ENCODE measurements at regions not wholly inside any gene's neighbourhood (a gene's known extent, or its start where the extent isn't known, plus 50 kb on each side); places are given as distances from the start of the nearest gene placed in this dataset.

GRCh38 chr21:15354516-15354915 is 289.7 kb upstream of the NRIP1 start:
- no peak overlapping the region for H3K27ac Mint-ChIP-seq
- Histone ChIP-seq H3K9me3 (replicated peaks in 1 of 2; ENCODE audit: control insufficient read depth in 1 of 2, insufficient read depth in 1 of 2, low read length in 2 of 2) (no peaks in the 10 kb centered on the region), H4K20me1 (ENCODE audit: insufficient read depth, low read length) (no peaks in the 10 kb centered on the region), H3K4me1 (ENCODE audit: control insufficient read depth in 1 of 2, insufficient read depth in 2 of 2, low read length in 2 of 2) (no peaks in the 10 kb centered on the region), H3K27ac (ENCODE audit: low read depth in 1 of 2, low read length in 2 of 2) (no peak overlapping the region), H3K4me2 (replicated peaks; ENCODE audit: extremely low read depth, low read length, poor library complexity, severe bottlenecking) (no peak overlapping the region), H2AFZ (ENCODE audit: insufficient read depth, low read depth, low read length, poor library complexity, severe bottlenecking) (peak overlapping the region; percentile 10), H3K4me3 (replicated peaks in 1 of 3; ENCODE audit: low read depth in 2 of 3, low read length in 3 of 3) (no peak overlapping the region), H3K36me3 (replicated peaks in 1 of 2; ENCODE audit: control insufficient read depth in 1 of 2, insufficient read depth in 2 of 2, low read length in 2 of 2) (no peaks in the 10 kb centered on the region), H3K9ac (ENCODE audit: insufficient read depth, low read length, poor library complexity, severe bottlenecking) (no peak overlapping the region), H3K79me2 (ENCODE audit: insufficient read depth, low read length) (no peaks in the 10 kb centered on the region), H3K27me3 (ENCODE audit: control insufficient read depth in 2 of 2, insufficient read depth in 2 of 2, low read length in 2 of 2) (no peaks in the 10 kb centered on the region)
- H3K27me3 Mint-ChIP-seq (ENCODE audit: low read depth in 3 of 3) = no peaks in the 10 kb centered on the region
- 20% methylated on average over 1 of the region's 3 CpGs for WGBS (ENCODE audit: insufficient coverage)
- H3K9me3 Mint-ChIP-seq = peaks cover 0 to 11% (median 2%) of the 10 kb centered on the region in 7 donors
- H3K36me3 Mint-ChIP-seq = no peaks in the 10 kb centered on the region
- no peak overlapping the region for H3K4me3 Mint-ChIP-seq
- intact Hi-C loops (cut with micrococcal nuclease) = no loop called here
- no peak for DNase-seq
- TF ChIP-seq CTCF (IDR thresholded peaks at IDR 0.05) = no peak
- peaks cover 19% of the 10 kb centered on the region for H3K4me1 Mint-ChIP-seq

GRCh38 chr21:15355066-15355465 is 290.3 kb upstream of the NRIP1 start:
- WGBS (ENCODE audit: insufficient coverage) = 10% methylated on average over 6 of the region's 6 CpGs
- Histone ChIP-seq H3K9me3 (replicated peaks in 1 of 2; ENCODE audit: control insufficient read depth in 1 of 2, insufficient read depth in 1 of 2, low read length in 2 of 2) (no peaks in the 10 kb centered on the region), H3K4me2 (replicated peaks; ENCODE audit: extremely low read depth, low read length, poor library complexity, severe bottlenecking) (no peak overlapping the region), H3K36me3 (replicated peaks in 1 of 2; ENCODE audit: control insufficient read depth in 1 of 2, insufficient read depth in 2 of 2, low read length in 2 of 2) (no peaks in the 10 kb centered on the region), H3K27me3 (ENCODE audit: control insufficient read depth in 2 of 2, insufficient read depth in 2 of 2, low read length in 2 of 2) (no peaks in the 10 kb centered on the region), H4K20me1 (ENCODE audit: insufficient read depth, low read length) (no peaks in the 10 kb centered on the region), H3K9ac (ENCODE audit: insufficient read depth, low read length, poor library complexity, severe bottlenecking) (no peak overlapping the region), H3K79me2 (ENCODE audit: insufficient read depth, low read length) (no peaks in the 10 kb centered on the region), H3K4me3 (replicated peaks in 1 of 3; ENCODE audit: low read depth in 2 of 3, low read length in 3 of 3) (no peak overlapping the region), H3K27ac (ENCODE audit: low read depth in 1 of 2, low read length in 2 of 2) (no peak overlapping the region), H3K4me1 (ENCODE audit: control insufficient read depth in 1 of 2, insufficient read depth in 2 of 2, low read length in 2 of 2) (no peaks in the 10 kb centered on the region), H2AFZ (ENCODE audit: insufficient read depth, low read depth, low read length, poor library complexity, severe bottlenecking) (no peak overlapping the region)
- Mint-ChIP-seq H3K9me3 (peaks cover 0 to 6% (median 0%) of the 10 kb centered on the region in 7 donors), H3K4me1 (peaks cover 19% of the 10 kb centered on the region), H3K27me3 (ENCODE audit: low read depth in 3 of 3) (no peaks in the 10 kb centered on the region), H3K27ac (no peak overlapping the region), H3K4me3 (peak overlapping the region in 1 of 2 donors; percentile 18), H3K36me3 (no peaks in the 10 kb centered on the region)
- no peak for TF ChIP-seq CTCF (IDR thresholded peaks at IDR 0.05)
- intact Hi-C loops (cut with micrococcal nuclease) = no loop called here
- no peak for DNase-seq

Data from CD14-positive monocyte (primary cell).